GM18499 (cell line): ENCODE measurements at regions not wholly inside any gene's neighbourhood (a gene's known extent, or its start where the extent isn't known, plus 50 kb on each side); places are given as distances from the start of the nearest gene placed in this dataset.
"Not testable (repeated sequence)": the region's sequence is repeated elsewhere in the genome, so short reads cannot be mapped to it uniquely, and the experiment has no call there.

Experiments
- ATAC-seq: cut with Tn5 transposase; IDR thresholded peaks from one replicate; pipeline ENCODE4 v1.9.1; 2021; ENCODE audit warnings: moderate number of reproducible peaks; ENCODE audit not compliant: insufficient read depth, unreplicated experiment

DNA sequence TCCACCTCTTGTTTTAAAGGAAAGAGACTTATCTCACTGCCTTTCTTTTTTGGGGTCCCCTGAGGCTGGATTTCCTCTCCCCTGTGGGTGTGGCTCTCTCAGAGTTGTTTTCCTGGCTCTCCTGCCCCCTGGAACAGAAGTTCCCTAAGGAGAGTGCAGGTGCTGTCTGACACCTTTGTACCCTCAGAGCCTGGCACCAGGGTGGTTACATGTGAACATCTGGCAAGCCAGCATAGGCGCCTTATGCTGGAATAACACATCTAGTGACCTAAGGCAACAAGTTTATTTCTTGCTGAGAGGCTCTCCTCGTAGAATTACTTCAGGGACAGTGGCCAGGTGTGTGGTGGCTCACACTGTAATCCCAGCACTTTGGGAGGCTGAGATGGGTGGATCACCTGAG, 172.9 kb upstream of the PTCH1 start:
- no peak for ATAC-seq

GRCh38 chr9:95684516-95684915, 167.7 kb upstream of the PTCH1 start:
- ATAC-seq: no peak

DNA sequence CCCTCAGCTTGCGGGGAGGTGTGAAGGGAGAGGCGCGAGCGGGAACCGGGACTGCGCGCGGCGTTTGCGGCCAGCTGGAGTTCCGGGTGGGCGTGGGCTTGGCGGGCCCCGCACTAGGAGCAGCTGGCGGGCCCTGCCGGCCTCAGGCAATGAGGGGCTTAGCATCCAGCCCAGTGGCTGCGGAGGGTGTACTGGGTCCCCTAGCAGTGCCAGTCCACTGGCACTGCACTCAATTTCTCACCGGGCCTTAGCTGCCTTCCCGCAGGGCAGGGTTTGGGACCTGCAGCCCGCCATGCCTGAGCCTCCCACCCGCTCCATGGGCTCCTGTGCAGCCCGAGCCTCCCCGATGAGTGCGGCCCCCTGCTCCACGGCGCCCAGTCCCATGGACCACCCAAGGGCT, 163.5 kb upstream of the PTCH1 start:
- not testable (repeated sequence) for ATAC-seq

DNA sequence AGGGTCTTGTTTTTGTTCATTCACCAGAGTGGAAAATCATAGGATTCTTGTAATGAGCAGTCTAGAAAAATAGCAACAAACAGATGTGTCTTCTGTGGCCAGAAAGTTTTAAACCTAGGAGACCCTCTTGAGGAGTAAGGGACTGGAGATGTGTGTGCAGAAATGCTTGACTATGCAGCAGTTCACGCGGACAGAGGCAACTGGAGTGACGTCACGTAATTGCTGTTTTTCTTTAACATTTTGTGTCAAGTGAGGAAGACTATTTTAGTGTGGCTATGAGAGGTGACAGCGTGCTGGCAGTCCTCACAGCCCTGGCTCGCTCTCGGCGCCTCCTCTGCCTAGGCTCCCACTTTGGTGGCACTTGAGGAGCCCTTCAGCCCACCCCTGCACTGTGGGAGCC, 163.1 kb upstream of the PTCH1 start:
- no peak for ATAC-seq

- ATAC-seq: no peak
Measured at GRCh38 chr9:95678759-95679158, 162.0 kb upstream of the PTCH1 start.

DNA sequence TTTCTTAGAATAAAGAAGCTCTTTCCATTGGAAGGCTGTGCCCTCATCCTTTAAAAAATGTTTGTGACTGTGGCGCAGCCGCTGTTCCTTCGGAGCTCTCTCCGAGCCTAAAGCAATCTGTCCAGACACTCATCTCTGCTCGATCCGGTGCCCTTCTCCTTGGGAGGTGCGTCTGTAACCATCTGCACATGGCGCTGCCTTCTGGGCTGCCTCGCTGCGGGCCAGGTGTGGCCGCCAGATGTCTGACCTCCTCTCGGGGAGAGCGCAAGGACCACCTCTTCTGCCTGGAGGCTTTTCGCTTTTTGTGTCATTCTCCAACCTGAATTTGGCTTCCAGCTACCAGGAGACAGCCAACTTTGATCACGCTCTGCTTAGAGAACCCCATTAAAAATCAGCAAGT, 153.4 kb upstream of the PTCH1 start:
- ATAC-seq: no peak

DNA sequence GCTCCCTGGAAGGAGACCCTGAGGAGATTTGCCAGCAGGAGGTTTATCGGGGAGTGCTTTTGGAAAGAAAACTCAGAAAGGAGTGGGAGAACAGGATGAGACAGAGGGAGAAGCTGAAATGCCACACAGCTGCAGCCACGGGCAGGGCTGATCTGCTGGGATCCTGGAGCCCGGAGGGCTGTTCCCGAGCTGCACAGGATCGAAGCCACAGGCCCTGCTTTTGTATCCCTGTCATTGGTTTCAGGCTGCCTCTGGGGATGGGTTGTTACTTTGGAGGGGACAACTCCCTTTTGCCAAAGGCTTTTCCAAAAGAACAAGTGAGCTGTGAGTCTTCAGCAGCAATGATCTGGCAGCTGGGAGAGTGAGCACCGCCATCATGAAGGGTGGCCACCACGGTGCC, 152.5 kb upstream of the PTCH1 start:
- ATAC-seq: no peak

- ATAC-seq: no peak
Measured at GRCh38 chr9:95667789-95668188, 151.0 kb upstream of the PTCH1 start.

GRCh38 chr9:95666785-95667155, 150.0 kb upstream of the PTCH1 start:
- no peak for ATAC-seq

- ATAC-seq: no peak
Measured at GRCh38 chr9:95666096-95666784, 149.5 kb upstream of the PTCH1 start.

GRCh38 chr9:95653246-95653645, 136.5 kb upstream of the PTCH1 start:
- no peak for ATAC-seq

DNA sequence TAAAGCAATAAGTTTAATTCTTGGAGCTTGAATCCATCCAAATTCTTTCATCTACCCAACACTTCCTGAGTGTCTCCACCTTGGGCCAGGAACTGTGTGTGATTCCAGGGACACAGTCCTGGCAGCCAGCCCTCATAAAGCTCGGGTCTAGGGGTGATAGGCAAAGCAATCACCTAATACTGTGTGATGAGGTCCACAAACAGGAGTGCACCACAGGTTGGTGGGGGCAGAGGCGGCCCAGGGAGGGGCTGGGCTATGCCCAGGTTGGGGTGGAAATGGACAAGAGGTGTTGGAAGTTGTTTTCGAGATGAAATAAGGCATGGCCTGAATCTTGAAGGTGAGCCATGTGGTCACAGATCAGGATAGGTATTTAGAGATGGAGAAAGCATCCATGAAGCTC, 133.9 kb upstream of the PTCH1 start:
- ATAC-seq: no peak

DNA sequence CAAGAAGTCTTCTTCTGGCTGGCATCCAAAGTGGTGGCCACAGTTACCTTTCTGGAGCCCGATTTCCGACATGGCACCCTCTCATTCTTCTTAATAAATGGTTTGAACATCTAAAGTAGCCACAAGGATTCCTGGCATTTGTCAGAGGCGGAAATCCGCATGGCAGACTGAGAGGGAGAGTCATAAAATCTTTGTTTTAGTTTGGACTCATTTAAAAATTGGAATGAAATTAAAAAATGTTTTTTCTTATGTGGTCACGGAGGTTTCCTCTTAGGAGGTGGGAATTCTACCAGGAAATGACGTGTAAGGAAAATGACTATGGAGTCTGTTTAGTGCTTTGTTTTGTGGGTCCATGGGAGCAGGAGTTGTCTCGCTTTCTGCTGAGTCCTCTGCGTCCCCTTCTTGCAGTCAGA, 133.0 kb upstream of the PTCH1 start:
- no peak for ATAC-seq

- no peak for ATAC-seq
Measured at GRCh38 chr9:95648225-95648624, 131.5 kb upstream of the PTCH1 start.

DNA sequence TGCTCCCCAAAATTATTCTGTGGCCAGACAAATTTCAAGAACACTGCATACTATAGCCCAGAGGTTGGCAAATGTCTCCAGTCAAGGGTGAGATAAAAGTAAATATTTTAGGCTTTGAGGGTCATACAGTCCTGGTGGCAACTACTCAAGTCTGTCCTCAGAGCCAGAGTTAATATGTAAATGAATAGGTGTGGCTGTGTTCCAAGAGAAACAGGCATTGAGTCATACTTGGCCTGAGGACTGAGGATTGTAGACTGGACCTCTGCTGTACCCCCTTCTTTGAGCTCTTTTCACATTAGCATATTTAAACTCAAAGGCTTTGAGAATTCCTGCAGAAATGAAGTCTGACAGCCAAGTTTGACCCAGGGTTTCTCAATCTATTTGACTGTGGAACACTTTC, 129.2 kb upstream of the PTCH1 start:
- ATAC-seq: no peak

GRCh38 chr9:95645579-95645978, 128.8 kb upstream of the PTCH1 start:
- ATAC-seq: no peak

DNA sequence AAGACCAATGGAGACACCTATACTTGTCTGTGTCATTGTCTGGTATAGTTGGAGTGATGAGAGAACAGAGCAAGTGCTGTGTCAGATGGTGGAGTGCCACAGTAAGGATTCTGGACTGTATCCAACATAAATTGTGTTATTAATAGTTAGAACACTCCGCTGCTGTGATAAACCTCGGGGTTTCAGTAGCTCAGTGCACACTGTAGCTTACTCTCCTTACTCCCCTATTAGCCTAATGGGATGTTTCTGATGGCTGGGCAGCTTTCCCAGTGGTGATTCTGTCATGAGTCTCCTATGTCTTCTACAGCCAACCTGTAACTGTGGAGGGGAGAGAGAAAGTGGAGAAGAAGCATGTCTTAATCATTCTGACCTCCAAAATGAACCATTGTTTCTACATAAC, 127.6 kb upstream of the PTCH1 start:
- no peak for ATAC-seq

GRCh38 chr9:95643619-95644018, 126.8 kb upstream of the PTCH1 start:
- ATAC-seq: no peak

- ATAC-seq: no peak
Measured at GRCh38 chr9:95642189-95642588, 125.4 kb upstream of the PTCH1 start.

- ATAC-seq: no peak
Measured at GRCh38 chr9:95641586-95641985, 124.8 kb upstream of the PTCH1 start.

DNA sequence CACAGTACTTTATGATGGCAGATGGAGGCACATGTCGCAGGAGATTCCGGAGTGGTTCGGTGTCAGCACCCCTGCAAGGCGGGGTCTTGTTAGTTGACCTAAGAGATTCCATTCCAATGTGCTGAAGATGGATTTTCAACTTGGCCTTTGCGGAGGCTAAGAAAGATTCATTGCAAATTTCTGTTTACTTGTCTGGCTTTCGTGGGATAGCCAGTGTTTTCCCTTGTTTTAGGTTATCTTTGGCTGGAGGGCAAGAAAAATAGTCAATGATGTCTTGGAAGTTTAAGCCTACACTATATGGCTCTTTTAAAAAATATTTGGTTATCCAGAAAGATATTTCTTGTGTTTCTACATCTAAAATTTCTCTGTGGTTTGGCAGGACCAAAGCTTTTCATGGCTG, 123.6 kb upstream of the PTCH1 start:
- ATAC-seq: no peak

DNA sequence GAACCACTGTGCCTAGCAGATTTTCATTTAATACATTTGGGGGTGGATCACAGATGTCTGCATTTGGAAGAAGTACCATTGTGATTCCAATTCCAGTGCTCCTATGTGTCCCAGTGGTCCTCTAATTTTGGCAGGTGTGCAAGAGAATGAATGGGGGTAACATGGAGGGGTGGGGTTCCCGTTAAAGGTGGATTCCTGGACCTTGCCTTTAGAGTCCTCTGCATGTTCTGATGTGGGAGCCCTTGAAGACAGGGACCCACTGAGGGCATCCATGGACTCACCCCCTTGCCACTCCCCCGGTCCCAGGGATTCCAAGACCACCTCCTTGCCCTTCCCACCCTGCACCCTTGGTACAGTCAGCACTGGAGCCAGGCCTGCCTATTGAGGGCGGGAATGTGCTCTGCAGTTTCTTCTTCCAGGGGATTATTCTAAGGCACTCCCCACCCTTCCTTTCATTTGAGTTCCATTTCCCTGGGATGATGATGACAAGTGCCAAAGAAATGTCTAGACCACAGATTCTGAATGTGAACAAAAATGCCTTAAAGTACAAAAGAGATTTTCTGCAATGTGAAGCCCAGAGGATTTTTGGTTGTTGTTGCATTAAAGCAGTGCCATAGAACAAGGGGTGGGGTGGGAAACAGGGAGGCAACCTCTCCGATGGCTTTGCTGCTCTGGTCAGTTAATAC, 119.4 kb upstream of the PTCH1 start:
- no peak for ATAC-seq
